ENCODE measurements at regions not wholly inside any gene's neighbourhood (a gene's known extent, or its start where the extent isn't known, plus 50 kb on each side); places are given as distances from the start of the nearest gene placed in this dataset.

GRCh38 chr2:9750224-9751215 is 92.8 kb upstream of the TAF1B start:
- H3K27me3 ChIP-seq (replicated peaks), result no peaks in the 10 kb centered on the region
- H3K27ac ChIP-seq, result no peak overlapping the region
- H3K36me3 ChIP-seq, result no peaks in the 10 kb centered on the region
- no peaks in the 10 kb centered on the region for H3K9me3 ChIP-seq (replicated peaks)
- H3K4me3 ChIP-seq, result no peak overlapping the region
- peaks cover 18% of the 10 kb centered on the region for H3K4me1 ChIP-seq (replicated peaks)
- DNase-seq (ENCODE audit: low read depth in 1 of 2, low spot score in 2 of 2), result no peak

GRCh38 chr2:9751831-9752230 is 91.4 kb upstream of the TAF1B start:
- peaks cover 18% of the 10 kb centered on the region for H3K4me1 ChIP-seq (replicated peaks)
- H3K27me3 ChIP-seq (replicated peaks), result no peaks in the 10 kb centered on the region
- DNase-seq (ENCODE audit: low read depth in 1 of 2, low spot score in 2 of 2), result no peak
- no peak overlapping the region for H3K4me3 ChIP-seq
- no peaks in the 10 kb centered on the region for H3K9me3 ChIP-seq (replicated peaks)
- H3K27ac ChIP-seq, result no peak overlapping the region
- no peaks in the 10 kb centered on the region for H3K36me3 ChIP-seq

GRCh38 chr2:9752441-9753275 is 90.6 kb upstream of the TAF1B start:
- H3K36me3 ChIP-seq, result no peaks in the 10 kb centered on the region
- peak; percentile 39 to 74 for DNase-seq (ENCODE audit: low read depth in 1 of 2, low spot score in 2 of 2)
- no peaks in the 10 kb centered on the region for H3K27me3 ChIP-seq (replicated peaks)
- H3K4me1 ChIP-seq (replicated peaks), result peaks cover 18% of the 10 kb centered on the region
- H3K27ac ChIP-seq, result peak overlapping the region; percentile 50
- H3K4me3 ChIP-seq, result 0 out of 2 replicates have a peak overlapping the region, but pooled peaks have one; percentile 2
- H3K9me3 ChIP-seq (replicated peaks), result no peaks in the 10 kb centered on the region

- H3K9me3 ChIP-seq (replicated peaks), result no peaks in the 10 kb centered on the region
- 0 out of 2 replicates have a peak overlapping the region, but pooled peaks have one; percentile 2 for H3K4me3 ChIP-seq
- DNase-seq (ENCODE audit: low read depth in 1 of 2, low spot score in 2 of 2), result peak; percentile 64 to 77
- H3K27ac ChIP-seq, result peak overlapping the region; percentile 50
- no peaks in the 10 kb centered on the region for H3K27me3 ChIP-seq (replicated peaks)
- peaks cover 18% of the 10 kb centered on the region for H3K4me1 ChIP-seq (replicated peaks)
- no peaks in the 10 kb centered on the region for H3K36me3 ChIP-seq
These were observed 90.0 kb upstream of the TAF1B start for GRCh38 chr2:9753276-9753600.

- peak overlapping the region; percentile 50 for H3K27ac ChIP-seq
These were observed 89.4 kb upstream of the TAF1B start for GRCh38 chr2:9753665-9754531.

GRCh38 chr2:9754532-9754887 is 88.8 kb upstream of the TAF1B start:
- H3K27me3 ChIP-seq (replicated peaks), result no peaks in the 10 kb centered on the region
- DNase-seq (ENCODE audit: low read depth in 1 of 2, low spot score in 2 of 2), result no peak
- no peak overlapping the region for H3K27ac ChIP-seq
- H3K4me1 ChIP-seq (replicated peaks), result peaks cover 23% of the 10 kb centered on the region
- H3K9me3 ChIP-seq (replicated peaks), result no peaks in the 10 kb centered on the region; the same call in 1 of the 2 replicates
- H3K4me3 ChIP-seq, result no peak overlapping the region
- no peaks in the 10 kb centered on the region for H3K36me3 ChIP-seq

More at GRCh38 chr2:9753665-9754531, 89.4 kb upstream of the TAF1B start:
- no peaks in the 10 kb centered on the region for H3K36me3 ChIP-seq
- no peaks in the 10 kb centered on the region for H3K27me3 ChIP-seq (replicated peaks)
- no peak overlapping the region for H3K4me3 ChIP-seq
- no peak for DNase-seq (ENCODE audit: low read depth in 1 of 2, low spot score in 2 of 2)
- H3K4me1 ChIP-seq (replicated peaks), result peaks cover 18% of the 10 kb centered on the region
- no peaks in the 10 kb centered on the region for H3K9me3 ChIP-seq (replicated peaks)

DNA sequence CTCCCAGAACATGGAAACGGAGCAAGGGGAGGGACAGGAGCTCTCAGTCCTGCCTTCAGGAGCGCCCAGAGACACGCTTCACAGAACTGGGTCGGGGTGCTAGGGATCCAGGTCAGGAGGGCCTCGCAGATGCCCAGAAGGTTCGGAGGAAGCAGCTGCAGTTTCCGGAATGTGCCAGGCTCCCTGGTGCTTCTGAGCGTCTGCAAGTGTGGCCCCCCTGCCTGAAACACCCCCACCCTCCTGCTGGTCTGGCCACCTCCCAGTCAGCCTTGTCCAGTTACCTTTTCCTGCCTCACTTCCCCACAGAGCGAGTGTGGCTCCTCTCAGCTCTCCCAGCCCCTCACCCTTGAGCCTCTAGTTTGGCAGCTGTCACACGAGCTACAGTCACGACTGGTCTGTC is 88.3 kb upstream of the TAF1B start:
- Histone ChIP-seq H3K27me3 (replicated peaks) (no peaks in the 10 kb centered on the region), H3K27ac (no peak overlapping the region), H3K4me3 (no peak overlapping the region), H3K36me3 (no peaks in the 10 kb centered on the region), H3K9me3 (replicated peaks) (no peaks in the 10 kb centered on the region; the same call in 1 of the 2 replicates), H3K4me1 (replicated peaks) (peaks cover 28% of the 10 kb centered on the region)
- no peak for DNase-seq (ENCODE audit: low read depth in 1 of 2, low spot score in 2 of 2)

DNA sequence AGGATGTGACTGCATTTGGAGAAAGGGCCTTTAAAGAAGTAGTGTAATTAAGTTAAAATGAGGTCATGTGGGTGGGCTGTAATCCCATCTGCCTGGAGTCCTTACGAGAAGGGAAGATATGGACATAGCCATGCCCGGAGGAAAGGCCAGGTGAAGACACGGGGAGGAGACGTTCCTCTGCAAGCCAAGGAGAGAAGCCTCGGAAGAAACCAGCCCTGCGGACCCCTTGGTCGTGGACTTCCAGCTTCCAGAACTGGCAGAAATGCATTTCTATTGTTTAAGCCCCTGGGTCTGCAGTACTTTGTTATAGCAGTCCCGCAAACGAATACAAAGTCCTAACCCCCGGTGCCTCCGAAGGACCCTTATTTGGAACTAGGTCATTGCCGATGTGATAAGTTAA is 87.6 kb upstream of the TAF1B start:
- peaks cover 34% of the 10 kb centered on the region for H3K4me1 ChIP-seq (replicated peaks)
- DNase-seq (ENCODE audit: low read depth in 1 of 2, low spot score in 2 of 2), result no peak
- no peaks in the 10 kb centered on the region for H3K27me3 ChIP-seq (replicated peaks)
- no peaks in the 10 kb centered on the region; the same call in 1 of the 2 replicates for H3K9me3 ChIP-seq (replicated peaks)
- no peak overlapping the region for H3K4me3 ChIP-seq
- H3K36me3 ChIP-seq, result no peaks in the 10 kb centered on the region
- H3K27ac ChIP-seq, result no peak overlapping the region

- Histone ChIP-seq H3K4me1 (replicated peaks) (peaks cover 39% of the 10 kb centered on the region), H3K9me3 (replicated peaks) (no peaks in the 10 kb centered on the region; the same call in 1 of the 2 replicates), H3K27ac (no peak overlapping the region), H3K4me3 (no peak overlapping the region), H3K27me3 (replicated peaks) (no peaks in the 10 kb centered on the region), H3K36me3 (no peaks in the 10 kb centered on the region)
- no peak for DNase-seq (ENCODE audit: low read depth in 1 of 2, low spot score in 2 of 2)
These were observed 86.5 kb upstream of the TAF1B start for GRCh38 chr2:9756692-9757250.

- Histone ChIP-seq H3K27ac (no peak overlapping the region), H3K4me1 (replicated peaks) (peaks cover 33% of the 10 kb centered on the region), H3K27me3 (replicated peaks) (no peaks in the 10 kb centered on the region), H3K36me3 (no peaks in the 10 kb centered on the region), H3K4me3 (no peak overlapping the region), H3K9me3 (replicated peaks) (no peaks in the 10 kb centered on the region; the same call in 1 of the 2 replicates)
- DNase-seq (ENCODE audit: low read depth in 1 of 2, low spot score in 2 of 2), result no peak
These were observed 85.6 kb upstream of the TAF1B start for GRCh38 chr2:9757501-9758264.

- H3K4me1 ChIP-seq (replicated peaks), result peaks cover 29% of the 10 kb centered on the region
- no peaks in the 10 kb centered on the region; the same call in 1 of the 2 replicates for H3K9me3 ChIP-seq (replicated peaks)
- H3K27ac ChIP-seq, result no peak overlapping the region
- no peaks in the 10 kb centered on the region for H3K36me3 ChIP-seq
- no peaks in the 10 kb centered on the region for H3K27me3 ChIP-seq (replicated peaks)
- DNase-seq (ENCODE audit: low read depth in 1 of 2, low spot score in 2 of 2), result no peak
- no peak overlapping the region for H3K4me3 ChIP-seq
These were observed 84.5 kb upstream of the TAF1B start for GRCh38 chr2:9758741-9759140.

- H3K27me3 ChIP-seq (replicated peaks), result no peaks in the 10 kb centered on the region
- H3K4me3 ChIP-seq, result no peak overlapping the region
- no peaks in the 10 kb centered on the region for H3K36me3 ChIP-seq
- no peak overlapping the region for H3K27ac ChIP-seq
- no peaks in the 10 kb centered on the region; the same call in 1 of the 2 replicates for H3K9me3 ChIP-seq (replicated peaks)
- no peak for DNase-seq (ENCODE audit: low read depth in 1 of 2, low spot score in 2 of 2)
- H3K4me1 ChIP-seq (replicated peaks), result peaks cover 31% of the 10 kb centered on the region
These were observed 83.0 kb upstream of the TAF1B start for GRCh38 chr2:9760069-9760901.
